Neuronal stem cell (in vitro differentiated cells): ENCODE measurements at regions not wholly inside any gene's neighbourhood (a gene's known extent, or its start where the extent isn't known, plus 50 kb on each side); places are given as distances from the start of the nearest gene placed in this dataset.

Source experiments
- DNase-seq: peaks from one replicate; pipeline ENCODE4 v3.0.0-alpha.2; 2013; ENCODE audit warnings: low spot score
- H2AFZ ChIP-seq: one replicate; pipeline ENCODE4 v1.6.1; 2013; ENCODE audit warnings: mild to moderate bottlenecking, low read length, inconsistent platforms
- H2AK5ac ChIP-seq: 2 replicates; pipeline ENCODE4 v1.6.1; 2013; ENCODE audit warnings: low read depth, mild to moderate bottlenecking, inconsistent platforms, low read length, moderate library complexity, mixed read lengths
- H2BK120ac ChIP-seq: 2 replicates; pipeline ENCODE4 v1.6.1; 2013; ENCODE audit warnings: low read depth, mild to moderate bottlenecking, inconsistent platforms, low read length, moderate library complexity, mixed read lengths
- H2BK12ac ChIP-seq: one replicate; pipeline ENCODE4 v1.6.1; 2013; ENCODE audit warnings: low read length, inconsistent platforms
- H2BK15ac ChIP-seq: 2 replicates; pipeline ENCODE4 v1.6.1; 2013; ENCODE audit warnings: mild to moderate bottlenecking, low read length, inconsistent platforms, mixed read lengths
- H2BK5ac ChIP-seq: one replicate; pipeline ENCODE4 v1.6.1; 2013; ENCODE audit warnings: inconsistent platforms, mild to moderate bottlenecking, low read length, moderate library complexity
- H3K14ac ChIP-seq: one replicate; pipeline ENCODE4 v1.6.1; 2013; ENCODE audit warnings: low read length, inconsistent platforms
- H3K18ac ChIP-seq: 2 replicates; pipeline ENCODE4 v1.6.1; 2013; ENCODE audit warnings: low read length, inconsistent platforms
- H3K23ac ChIP-seq: 2 replicates; pipeline ENCODE4 v1.6.1; 2013; ENCODE audit warnings: low read depth, mild to moderate bottlenecking, mixed read lengths, low read length, inconsistent platforms; ENCODE audit not compliant: poor library complexity
- H3K27ac ChIP-seq: replicated peaks from 3 replicates; pipeline ENCODE4 v1.5.1; 2013; ENCODE audit warnings: low read length, inconsistent platforms
- H3K27me3 ChIP-seq, 3 experiments: 2 replicates each; pipeline ENCODE4 v1.6.1; 2013; ENCODE audit warnings: low read length in 3 of 3, mild to moderate bottlenecking in 2 of 3, inconsistent platforms in 1 of 3, low read depth in 1 of 3, mixed read lengths in 1 of 3, moderate library complexity in 1 of 3; ENCODE audit not compliant: control insufficient read depth in 3 of 3, insufficient read depth in 3 of 3
- H3K36me3 ChIP-seq, 2 donors: replicated peaks in 1 of 2; 2 replicates each; pipeline ENCODE4 v1.6.1; 2013; ENCODE audit warnings: low read length in 2 of 2; ENCODE audit not compliant: control insufficient read depth in 2 of 2, insufficient read depth in 2 of 2
- H3K4ac ChIP-seq: 2 replicates; pipeline ENCODE4 v1.6.1; 2013; ENCODE audit warnings: inconsistent platforms, mild to moderate bottlenecking, low read length, moderate library complexity
- H3K4me1 ChIP-seq, 2 donors: 1 replicate in 1 of 2; 2 replicates in 1 of 2; pipeline ENCODE4 v1.6.1; 2013; ENCODE audit warnings: low read length in 2 of 2, low read depth in 1 of 2; ENCODE audit not compliant: control insufficient read depth in 2 of 2, insufficient read depth in 1 of 2
- H3K4me2 ChIP-seq: one replicate; pipeline ENCODE4 v1.6.1; 2013; ENCODE audit warnings: mild to moderate bottlenecking, low read length, inconsistent platforms; ENCODE audit not compliant: insufficient read depth, poor library complexity, severe bottlenecking
- H3K4me3 ChIP-seq, 2 donors: 2 replicates each; pipeline ENCODE4 v1.5.1; 2013; ENCODE audit warnings: low read length in 2 of 2, mild to moderate bottlenecking in 2 of 2, inconsistent platforms in 1 of 2, moderate library complexity in 1 of 2
- H3K79me1 ChIP-seq: one replicate; pipeline ENCODE4 v1.6.1; 2013; ENCODE audit warnings: low read depth, mild to moderate bottlenecking, inconsistent platforms, low read length, moderate library complexity
- H3K9ac ChIP-seq: one replicate; pipeline ENCODE4 v1.6.1; 2013; ENCODE audit warnings: mild to moderate bottlenecking, low read depth, low read length, inconsistent platforms; ENCODE audit not compliant: poor library complexity
- H3K9me3 ChIP-seq, 2 donors: replicated peaks in 1 of 2; 2 replicates each; pipeline versions ENCODE3 to v1.6.1; 2013; ENCODE audit warnings: low read length in 2 of 2, mild to moderate bottlenecking in 2 of 2, inconsistent platforms in 1 of 2, low read depth in 1 of 2, mixed read lengths in 1 of 2, moderate library complexity in 1 of 2; ENCODE audit not compliant: control insufficient read depth in 2 of 2, insufficient read depth in 1 of 2
- H4K8ac ChIP-seq: one replicate; pipeline ENCODE4 v1.6.1; 2013; ENCODE audit warnings: low read depth, mild to moderate bottlenecking, inconsistent platforms, low read length, moderate library complexity
- H4K91ac ChIP-seq: one replicate; pipeline ENCODE4 v1.6.1; 2013; ENCODE audit warnings: low read length, low read depth, mild to moderate bottlenecking, inconsistent platforms; ENCODE audit not compliant: poor library complexity
- WGBS, 2 donors: extraction: QIAGEN DNeasy Blood & Tissue Kit; methylation state at CpG; one replicate each; pipeline ENCODE4 v1.1.7; 2013; ENCODE audit warnings: missing lambda C conversion rate in 2 of 2, mixed read lengths in 1 of 2; ENCODE audit not compliant: insufficient read length in 2 of 2, insufficient replicate concordance in 1 of 2; ENCODE audit errors: extremely low coverage in 2 of 2; 5-methylcytosine and 5-hydroxymethylcytosine counted together

DNA sequence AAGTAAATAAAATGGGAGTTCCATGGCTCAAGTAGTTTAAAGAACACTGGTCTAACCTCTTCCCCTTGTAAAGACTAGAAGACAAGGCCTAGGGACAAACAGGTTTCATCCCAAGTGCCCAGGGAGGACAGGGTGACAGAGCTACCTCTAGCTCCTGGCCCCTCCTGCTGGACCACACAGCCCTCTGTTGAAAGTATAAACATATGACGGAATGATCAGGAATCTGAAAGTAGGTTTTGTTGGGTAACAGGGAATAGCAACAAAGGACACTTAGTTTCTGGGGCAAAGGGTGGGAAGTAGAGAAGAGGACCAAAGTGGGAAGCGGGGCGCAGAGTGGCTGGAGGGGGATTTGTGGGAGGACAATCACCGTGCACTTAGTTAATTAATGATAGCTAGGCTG lies 67.0 kb upstream of the DAB2IP start:
- H3K4me2 ChIP-seq: no peak overlapping the region
- H3K36me3 ChIP-seq: no peaks in the 10 kb centered on the region
- H2BK12ac ChIP-seq: no peak overlapping the region
- H4K8ac ChIP-seq: no peak overlapping the region
- no peak overlapping the region for H4K91ac ChIP-seq
- no peak overlapping the region for H3K14ac ChIP-seq
- H3K27ac ChIP-seq: no peak overlapping the region
- no peak overlapping the region for H2BK15ac ChIP-seq
- H2BK5ac ChIP-seq: no peak overlapping the region
- no peak overlapping the region for H2AFZ ChIP-seq
- WGBS, 2 donors: no CpG with 5 or more reads among the region's 4 CpGs
- no peaks in the 10 kb centered on the region for H3K79me1 ChIP-seq
- no peak overlapping the region for H2BK120ac ChIP-seq
- peaks cover 10 to 11% of the 10 kb centered on the region in 2 donors for H3K4me1 ChIP-seq
- no peak for DNase-seq
- H3K4ac ChIP-seq: no peak overlapping the region
- H3K27me3 ChIP-seq: peaks cover 0 to 55% (median 0%) of the 10 kb centered on the region in 3 experiments
- H3K18ac ChIP-seq: no peak overlapping the region
- no peak overlapping the region for H3K9ac ChIP-seq
- H3K23ac ChIP-seq: no peak overlapping the region
- no peak overlapping the region for H3K4me3 ChIP-seq
- H2AK5ac ChIP-seq: no peak overlapping the region
- H3K9me3 ChIP-seq: no peaks in the 10 kb centered on the region

DNA sequence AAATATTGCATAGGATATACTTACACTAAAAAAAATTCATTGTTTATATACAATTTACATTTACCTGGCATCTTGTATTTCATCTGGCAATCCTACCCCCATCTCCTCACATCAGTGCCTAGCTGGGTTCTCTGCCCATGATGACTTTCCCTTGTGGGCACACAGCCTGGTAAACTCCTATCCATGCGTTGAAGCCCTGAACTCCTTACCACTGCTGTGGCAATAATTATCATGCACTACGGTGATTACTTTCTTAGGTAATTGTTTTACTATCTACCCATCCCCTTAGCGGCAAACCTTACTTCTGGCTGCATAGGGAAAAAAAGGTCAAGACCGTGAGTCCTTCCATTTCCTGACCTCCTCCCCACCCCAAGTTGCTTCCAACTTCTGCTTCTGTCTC lies 63.6 kb upstream of the DAB2IP start:
- H2BK5ac ChIP-seq: no peak overlapping the region
- no peak overlapping the region for H2AK5ac ChIP-seq
- peaks cover 0 to 60% (median 4%) of the 10 kb centered on the region in 3 experiments for H3K27me3 ChIP-seq
- no peak overlapping the region for H3K23ac ChIP-seq
- no peak overlapping the region for H3K14ac ChIP-seq
- H4K91ac ChIP-seq: no peak overlapping the region
- no peak overlapping the region for H2BK120ac ChIP-seq
- H3K79me1 ChIP-seq: no peaks in the 10 kb centered on the region
- no peak overlapping the region for H3K9ac ChIP-seq
- H3K36me3 ChIP-seq: no peaks in the 10 kb centered on the region
- no peak overlapping the region for H3K4ac ChIP-seq
- no peak overlapping the region for H3K27ac ChIP-seq
- H2BK12ac ChIP-seq: no peak overlapping the region
- no CpG with 5 or more reads among the region's 4 CpGs for WGBS, 2 donors
- H3K9me3 ChIP-seq: no peaks in the 10 kb centered on the region
- H3K18ac ChIP-seq: no peak overlapping the region
- no peak overlapping the region for H3K4me3 ChIP-seq
- no peak overlapping the region for H3K4me2 ChIP-seq
- no peak for DNase-seq
- no peak overlapping the region for H2BK15ac ChIP-seq
- no peak overlapping the region for H2AFZ ChIP-seq
- no peak overlapping the region for H4K8ac ChIP-seq
- H3K4me1 ChIP-seq: no peaks in the 10 kb centered on the region

DNA sequence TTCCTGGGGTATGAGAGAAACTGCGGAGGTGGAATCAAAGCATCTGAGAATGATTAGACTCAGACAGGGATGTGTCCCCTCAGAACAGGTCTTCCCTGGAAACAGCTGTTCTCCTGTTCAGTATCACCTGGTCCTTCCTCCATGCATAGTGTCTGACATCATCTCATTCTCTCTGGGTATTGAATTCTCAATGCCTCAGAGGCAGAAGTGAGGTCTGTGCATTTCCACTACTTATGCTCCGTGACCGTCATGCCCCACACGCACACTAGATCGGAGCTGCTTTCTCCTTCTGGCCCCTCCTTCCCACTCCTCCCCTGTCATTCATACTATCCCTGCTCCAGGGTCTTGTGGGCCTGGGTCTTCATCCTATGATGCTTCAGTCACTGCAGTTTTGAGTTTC lies 61.4 kb upstream of the DAB2IP start:
- Histone ChIP-seq H4K8ac (no peak overlapping the region), H3K9me3 (no peaks in the 10 kb centered on the region), H3K23ac (no peak overlapping the region), H3K4me2 (no peak overlapping the region), H2AFZ (no peak overlapping the region), H2BK120ac (no peak overlapping the region), H3K4me1 (no peaks in the 10 kb centered on the region), H2BK15ac (no peak overlapping the region), H3K14ac (no peak overlapping the region), H3K27ac (no peak overlapping the region), H3K4me3 (no peak overlapping the region), H3K18ac (no peak overlapping the region), H3K27me3 (peaks cover 0 to 63% (median 4%) of the 10 kb centered on the region in 3 experiments), H3K79me1 (no peaks in the 10 kb centered on the region), H2BK12ac (no peak overlapping the region), H4K91ac (no peak overlapping the region), H3K4ac (no peak overlapping the region), H3K9ac (no peak overlapping the region), H2AK5ac (no peak overlapping the region), H2BK5ac (no peak overlapping the region), H3K36me3 (no peaks in the 10 kb centered on the region)
- DNase-seq: no peak
- no CpG with 5 or more reads among the region's 5 CpGs for WGBS, 2 donors

DNA sequence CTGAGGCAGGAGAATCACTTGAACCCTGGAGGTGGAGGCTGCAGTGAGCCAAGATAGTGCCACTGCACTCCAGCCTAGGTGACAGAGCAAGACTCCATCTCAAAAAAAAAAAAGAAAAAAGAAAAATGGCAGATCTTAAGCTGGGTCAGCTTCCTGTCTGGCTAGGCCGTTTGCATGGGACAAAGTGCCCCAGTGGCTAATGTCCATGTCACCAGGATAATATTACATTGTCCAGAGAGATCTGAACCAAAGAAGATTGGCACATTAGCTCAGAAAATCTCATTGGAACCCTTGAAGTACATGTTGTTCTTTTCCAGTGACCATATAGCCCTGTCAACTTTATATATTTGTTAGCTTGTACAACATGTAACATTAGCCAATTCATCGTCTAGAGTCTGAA lies 59.2 kb upstream of the DAB2IP start:
- no peak overlapping the region for H3K18ac ChIP-seq
- H4K8ac ChIP-seq: no peak overlapping the region
- H2AK5ac ChIP-seq: no peak overlapping the region
- H3K27me3 ChIP-seq: peaks cover 0 to 65% (median 4%) of the 10 kb centered on the region in 3 experiments
- no peak for DNase-seq
- H2BK120ac ChIP-seq: no peak overlapping the region
- no peak overlapping the region for H3K14ac ChIP-seq
- H3K36me3 ChIP-seq: no peaks in the 10 kb centered on the region
- H2BK15ac ChIP-seq: no peak overlapping the region
- no peaks in the 10 kb centered on the region for H3K4me1 ChIP-seq
- WGBS, 2 donors: no CpG with 5 or more reads among the region's 2 CpGs
- H3K4ac ChIP-seq: no peak overlapping the region
- peaks cover 2 to 6% of the 10 kb centered on the region in 2 donors for H3K9me3 ChIP-seq
- no peak overlapping the region for H3K23ac ChIP-seq
- no peak overlapping the region for H3K9ac ChIP-seq
- H3K79me1 ChIP-seq: no peaks in the 10 kb centered on the region
- H3K4me2 ChIP-seq: no peak overlapping the region
- H4K91ac ChIP-seq: no peak overlapping the region
- H3K27ac ChIP-seq: no peak overlapping the region
- H2BK5ac ChIP-seq: no peak overlapping the region
- no peak overlapping the region for H2BK12ac ChIP-seq
- no peak overlapping the region for H2AFZ ChIP-seq
- H3K4me3 ChIP-seq: no peak overlapping the region
